ENCODE measurements at regions not wholly inside any gene's neighbourhood (a gene's known extent, or its start where the extent isn't known, plus 50 kb on each side); places are given as distances from the start of the nearest gene placed in this dataset.

- TF ChIP-seq POLR2A (IDR thresholded peaks at IDR 0.05) (no peak), POLR2AphosphoS5 (IDR thresholded peaks at IDR 0.05) (no peak)
- TF ChIP-seq, protein P1, sequence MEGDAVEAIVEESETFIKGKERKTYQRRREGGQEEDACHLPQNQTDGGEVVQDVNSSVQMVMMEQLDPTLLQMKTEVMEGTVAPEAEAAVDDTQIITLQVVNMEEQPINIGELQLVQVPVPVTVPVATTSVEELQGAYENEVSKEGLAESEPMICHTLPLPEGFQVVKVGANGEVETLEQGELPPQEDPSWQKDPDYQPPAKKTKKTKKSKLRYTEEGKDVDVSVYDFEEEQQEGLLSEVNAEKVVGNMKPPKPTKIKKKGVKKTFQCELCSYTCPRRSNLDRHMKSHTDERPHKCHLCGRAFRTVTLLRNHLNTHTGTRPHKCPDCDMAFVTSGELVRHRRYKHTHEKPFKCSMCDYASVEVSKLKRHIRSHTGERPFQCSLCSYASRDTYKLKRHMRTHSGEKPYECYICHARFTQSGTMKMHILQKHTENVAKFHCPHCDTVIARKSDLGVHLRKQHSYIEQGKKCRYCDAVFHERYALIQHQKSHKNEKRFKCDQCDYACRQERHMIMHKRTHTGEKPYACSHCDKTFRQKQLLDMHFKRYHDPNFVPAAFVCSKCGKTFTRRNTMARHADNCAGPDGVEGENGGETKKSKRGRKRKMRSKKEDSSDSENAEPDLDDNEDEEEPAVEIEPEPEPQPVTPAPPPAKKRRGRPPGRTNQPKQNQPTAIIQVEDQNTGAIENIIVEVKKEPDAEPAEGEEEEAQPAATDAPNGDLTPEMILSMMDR (IDR thresholded peaks at IDR 0.05), result no peak
Measured at GRCh38 chr7:152970481-152970880, 210.9 kb downstream of the ACTR3B start.
